ENCODE measurements at regions not wholly inside any gene's neighbourhood (a gene's known extent, or its start where the extent isn't known, plus 50 kb on each side); places are given as distances from the start of the nearest gene placed in this dataset.
A peak's percentile ranks its signal among the peaks of the same experiment; 100 is the strongest.

DNA sequence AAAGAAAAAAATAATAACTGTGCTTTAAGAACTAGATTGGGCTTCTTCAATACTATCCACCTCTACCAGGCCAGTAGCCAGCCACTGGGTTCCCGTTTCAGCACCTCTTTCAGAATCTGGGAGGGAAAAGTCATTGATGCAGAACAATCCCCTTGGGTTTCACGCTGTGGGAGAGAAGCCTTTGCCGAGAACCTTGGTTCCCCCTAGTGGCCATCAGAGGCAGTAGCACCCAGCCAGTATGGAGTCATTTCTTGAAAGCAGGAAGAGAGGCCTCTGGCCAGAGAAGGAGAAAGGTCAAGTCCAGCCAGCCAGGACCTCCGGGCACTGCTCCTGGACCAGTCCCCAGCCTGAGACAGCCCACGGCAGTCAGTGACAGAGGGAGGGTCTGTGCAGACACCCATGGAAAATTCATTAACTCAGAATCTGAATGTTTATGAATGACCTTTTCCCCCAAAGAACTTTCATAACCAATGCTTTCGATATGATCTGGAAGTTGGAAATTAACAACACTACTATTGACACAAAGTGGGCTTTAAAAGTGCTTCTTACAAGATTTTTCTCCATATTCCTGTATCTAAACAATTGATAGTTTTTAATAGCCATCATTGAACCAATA lies 51.2 kb upstream of the CDH5 start:
- peak; percentile 70 to 91 for DNase-seq

- DNase-seq = no peak
Measured at GRCh38 chr16:66311306-66311705, 55.2 kb upstream of the CDH5 start.

GRCh38 chr16:66309215-66309807 lies 57.2 kb upstream of the CDH5 start:
- no peak for DNase-seq

- DNase-seq = no peak
Measured at GRCh38 chr16:66308096-66308495, 58.4 kb upstream of the CDH5 start.

DNA sequence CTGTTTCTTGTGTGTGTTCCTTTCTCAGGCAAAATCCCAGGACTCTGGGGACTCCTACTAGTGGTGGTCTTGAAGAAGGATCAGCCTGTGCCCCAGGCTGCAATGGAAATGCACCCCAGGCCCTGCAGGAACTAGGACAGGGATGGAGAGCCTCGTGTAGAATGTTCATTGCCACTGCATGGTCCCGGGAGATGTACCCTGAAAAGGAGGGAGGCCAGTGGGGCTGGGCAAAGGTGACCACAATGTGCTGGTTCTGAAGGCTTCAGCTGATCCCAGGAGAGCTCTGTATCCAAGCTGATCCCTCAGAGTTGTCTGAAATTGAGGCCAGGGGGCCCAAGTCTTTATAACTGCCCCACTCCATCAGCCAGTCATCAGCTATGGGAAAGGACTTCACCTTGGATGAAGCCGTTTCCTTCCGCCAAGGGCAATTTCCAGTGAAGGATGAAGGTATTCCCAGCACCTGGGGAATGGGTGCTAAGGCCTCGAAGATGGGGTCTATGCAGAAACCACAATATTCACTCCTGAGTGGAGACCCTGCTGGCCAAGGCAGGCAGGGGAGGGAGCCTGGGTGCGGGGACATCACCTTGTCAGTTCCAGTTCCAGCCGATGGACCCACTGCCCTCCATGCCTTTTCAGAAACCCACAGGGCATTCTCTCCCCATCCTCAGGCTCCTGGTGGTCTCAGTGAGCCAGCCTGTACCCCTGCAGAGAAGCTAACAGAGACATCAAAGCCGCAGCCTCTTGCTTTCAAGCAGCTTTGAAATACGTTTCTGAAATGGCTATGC lies 59.9 kb upstream of the CDH5 start:
- DNase-seq = no peak

DNA sequence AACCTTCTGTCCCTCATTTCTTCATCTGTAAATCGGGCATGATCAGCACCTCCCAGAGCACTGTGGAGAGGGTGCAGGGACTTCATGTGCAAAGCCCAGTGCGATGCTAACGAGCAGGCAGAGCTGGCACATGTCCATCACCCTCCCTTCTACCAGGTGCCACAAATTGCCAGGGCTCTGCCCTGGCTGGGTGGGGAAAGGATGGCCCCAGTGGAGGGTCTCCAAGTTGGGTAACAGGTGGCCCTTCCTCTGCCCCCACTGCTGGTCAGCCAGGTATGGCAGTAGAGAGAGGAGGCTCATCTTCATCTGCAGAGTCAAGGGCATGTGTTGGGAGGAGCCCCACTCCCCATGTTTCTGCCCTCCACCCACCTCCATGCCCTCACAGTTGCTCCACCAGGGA lies 61.5 kb upstream of the CDH5 start:
- no peak for DNase-seq

DNA sequence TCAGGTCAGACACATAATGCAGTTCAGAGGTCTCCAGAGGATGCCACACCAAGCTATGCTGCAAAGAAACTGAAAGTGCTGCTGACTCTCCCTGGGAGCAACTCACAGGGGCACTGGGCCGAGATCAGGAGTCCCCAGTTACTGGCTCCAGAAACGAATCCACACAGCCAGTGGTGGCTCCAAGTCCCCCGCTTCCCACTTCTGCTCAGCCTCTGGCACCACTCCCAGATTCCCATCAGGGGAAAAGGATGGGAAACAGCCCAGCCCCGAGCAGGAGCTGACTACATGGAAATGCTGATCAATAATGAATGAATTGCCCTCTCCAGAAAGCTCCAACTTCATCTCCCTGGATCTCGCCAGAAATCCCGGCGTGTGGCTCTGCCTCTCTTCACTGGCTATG lies 62.3 kb upstream of the CDH5 start:
- DNase-seq = no peak

GRCh38 chr16:66300501-66300900 lies 66.0 kb upstream of the CDH5 start:
- no peak for DNase-seq

DNA sequence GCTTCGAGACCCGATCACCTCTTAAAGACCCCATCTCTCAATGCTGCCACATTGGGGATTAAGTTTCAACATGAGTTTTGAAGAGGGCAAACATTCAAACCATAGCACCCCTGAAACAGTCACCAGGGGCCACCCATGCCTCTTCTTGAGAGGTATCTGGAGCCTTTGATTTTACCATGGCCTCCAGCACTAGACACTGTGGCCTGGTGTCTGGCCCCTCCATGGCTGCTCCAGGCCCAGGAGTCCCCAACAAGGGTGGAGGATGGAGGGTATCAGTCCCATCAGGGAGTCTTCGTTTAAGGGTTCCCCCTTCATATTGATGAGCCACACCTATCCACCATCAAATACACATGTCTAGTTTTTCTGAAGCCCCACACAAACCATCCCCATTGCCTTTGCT lies 66.5 kb upstream of the CDH5 start:
- DNase-seq = no peak

GRCh38 chr16:66299349-66299748 lies 67.1 kb upstream of the CDH5 start:
- no peak for DNase-seq

DNA sequence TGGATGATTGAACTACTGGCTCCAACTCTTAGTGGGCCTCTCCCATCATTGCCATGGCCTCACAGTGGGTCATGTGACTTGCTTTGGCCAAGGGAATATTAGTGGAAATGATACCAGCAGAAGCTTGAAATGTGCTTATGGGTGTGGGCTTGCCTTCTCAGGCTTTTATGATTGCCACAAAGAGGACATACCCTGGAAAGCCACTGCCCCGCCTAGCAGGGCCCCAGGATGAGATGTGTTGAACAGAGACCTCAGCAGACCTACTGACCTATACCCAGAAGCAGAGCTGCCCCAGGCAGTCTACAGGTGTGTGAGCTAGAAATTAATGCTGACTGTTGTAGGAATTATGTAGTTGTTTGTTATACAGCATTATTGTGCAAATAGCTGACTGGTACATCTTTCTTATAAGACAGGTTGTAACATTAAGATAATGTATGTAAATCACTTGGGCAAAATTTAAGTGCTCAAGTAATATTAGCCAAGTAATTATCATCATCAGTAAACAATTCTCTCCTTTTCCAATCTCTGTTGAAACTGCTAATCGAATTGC lies 67.8 kb upstream of the CDH5 start:
- no peak for DNase-seq

DNA sequence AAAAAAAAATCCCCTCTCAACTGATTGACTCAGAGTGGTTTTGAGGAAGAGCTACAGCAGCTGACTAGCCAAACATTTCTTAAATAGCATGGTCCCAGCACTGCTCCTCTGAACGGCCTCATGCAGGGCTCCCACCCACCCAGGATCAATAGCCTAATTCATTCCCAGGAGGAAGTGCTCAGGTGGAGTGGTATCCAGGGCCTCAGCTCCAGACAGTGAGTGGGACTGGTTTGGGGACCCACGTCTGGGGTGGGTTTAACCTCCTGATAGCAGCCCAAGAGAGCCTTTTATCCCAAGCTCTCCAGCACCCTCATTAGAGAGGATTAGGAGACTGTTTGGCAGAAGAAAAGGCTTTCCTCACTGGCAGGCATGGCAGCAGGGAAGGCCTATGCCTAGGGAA lies 68.5 kb upstream of the CDH5 start:
- DNase-seq = no peak

DNA sequence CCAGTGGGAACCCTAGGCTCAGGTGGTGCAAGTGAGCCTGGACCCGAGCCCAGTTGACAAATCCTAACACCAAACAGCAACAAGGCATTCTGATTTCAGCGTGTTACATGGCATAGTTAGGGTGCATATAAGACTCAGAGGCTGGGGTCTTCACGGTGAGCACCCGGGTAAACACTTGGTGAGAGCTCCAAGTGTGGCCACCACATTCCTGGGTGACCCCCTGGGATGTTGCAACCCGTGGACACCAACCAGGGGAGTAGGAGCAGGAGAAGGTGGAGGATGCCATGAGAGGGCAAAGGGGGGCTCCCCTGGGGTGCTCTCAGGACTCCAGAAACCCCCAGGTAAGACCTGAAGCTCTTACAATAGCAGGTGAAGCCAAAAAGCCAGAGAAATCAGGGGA lies 69.9 kb upstream of the CDH5 start:
- no peak for DNase-seq

GRCh38 chr16:66295761-66296546 lies 70.5 kb upstream of the CDH5 start:
- no peak for DNase-seq

DNA sequence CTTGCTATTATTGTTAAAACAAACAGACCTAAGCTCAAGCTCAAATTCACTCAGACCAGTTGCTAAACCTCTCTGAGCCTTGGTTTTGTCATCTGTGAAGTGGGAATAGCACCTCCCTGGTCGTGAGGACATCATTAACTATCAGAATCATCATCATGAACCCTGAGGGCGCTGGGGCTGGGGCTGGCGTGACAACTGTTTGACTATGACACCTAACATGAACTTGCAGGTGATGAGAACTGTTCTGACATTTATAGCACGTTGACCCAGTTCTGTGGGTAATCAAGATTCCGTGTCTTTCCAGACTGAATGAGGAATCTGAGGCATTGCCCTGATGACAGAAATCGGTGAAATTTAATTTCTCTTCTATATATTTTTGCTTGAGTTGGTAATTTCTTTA lies 71.3 kb upstream of the CDH5 start:
- no peak for DNase-seq

GRCh38 chr16:66294507-66294906 lies 72.0 kb upstream of the CDH5 start:
- DNase-seq = no peak

DNA sequence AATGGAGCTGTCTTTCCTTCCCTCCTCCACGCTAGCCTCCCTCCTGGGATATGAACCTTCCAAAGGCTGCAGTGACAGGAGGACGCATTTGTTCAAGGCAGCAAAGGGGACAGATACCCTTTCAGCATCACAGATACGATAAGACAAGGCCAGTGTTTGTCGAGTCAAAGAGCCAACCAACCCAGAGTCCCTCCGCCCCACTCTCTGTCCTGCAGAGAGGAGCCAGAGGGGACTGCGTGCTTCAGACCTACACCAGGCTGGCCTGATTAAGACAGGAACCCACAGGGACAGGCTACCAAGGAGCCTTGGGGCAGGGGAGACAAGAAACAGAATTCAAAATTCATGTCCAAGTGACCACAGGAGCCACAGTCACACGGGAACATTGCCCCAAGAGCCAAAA lies 72.6 kb upstream of the CDH5 start:
- DNase-seq = no peak

DNA sequence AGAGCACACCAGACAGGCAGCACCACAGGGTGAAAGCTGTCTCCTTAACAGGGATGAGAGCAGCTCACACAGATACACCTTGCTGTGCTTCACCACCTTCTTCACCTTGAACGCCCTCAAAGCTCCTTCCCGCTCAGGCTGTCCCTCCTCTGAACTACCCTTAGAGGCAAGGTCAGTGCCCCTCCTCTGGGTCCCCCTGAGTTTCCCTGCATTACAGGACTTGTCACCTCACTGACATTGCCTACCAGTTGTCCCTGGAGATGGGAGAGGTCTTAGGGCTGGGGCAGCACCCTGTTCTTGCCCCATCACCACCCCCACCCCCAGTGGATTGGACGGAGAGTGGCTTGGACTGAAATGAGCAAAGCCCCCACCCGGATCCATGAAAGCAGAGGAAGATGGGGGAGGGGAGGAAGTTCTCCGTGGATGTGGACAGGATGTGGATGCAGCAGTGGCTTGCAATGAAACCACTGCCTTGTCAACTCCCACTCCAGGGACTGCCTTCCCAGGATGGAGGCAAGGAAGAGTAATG lies 73.2 kb upstream of the CDH5 start:
- no peak for DNase-seq

DNA sequence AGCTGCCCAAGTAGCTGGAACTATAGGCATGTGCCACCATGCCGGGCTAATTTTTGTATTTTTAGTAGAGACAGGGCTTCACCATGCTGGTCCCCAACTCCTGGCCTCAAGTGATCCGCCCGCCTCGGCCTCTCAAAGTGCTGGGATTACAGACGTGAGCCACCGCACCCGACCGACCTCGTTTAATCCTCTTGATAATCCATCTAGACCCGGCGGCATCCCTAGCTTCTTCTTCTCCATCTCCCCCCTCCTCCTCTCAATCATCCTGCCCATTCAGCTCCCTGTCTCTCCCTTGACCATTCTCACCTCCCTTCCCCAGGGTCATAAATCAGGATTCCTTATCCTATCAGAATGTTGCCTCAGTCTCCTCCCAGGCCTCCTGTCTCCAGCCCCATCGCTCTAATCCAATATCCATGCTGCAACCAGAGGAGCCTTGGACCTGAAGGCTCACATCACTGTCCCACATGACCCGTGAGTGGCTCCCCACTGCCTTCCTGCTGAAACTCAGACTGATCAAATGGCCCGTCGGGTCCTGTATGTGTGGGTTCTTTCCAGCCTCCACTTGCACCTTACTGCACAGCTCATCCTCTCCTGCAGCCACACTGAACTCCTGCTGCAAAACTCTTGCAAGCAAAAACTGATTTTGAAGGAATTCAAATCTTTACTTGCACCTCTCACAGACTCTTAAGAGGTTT lies 74.1 kb upstream of the CDH5 start:
- DNase-seq = no peak

GRCh38 chr16:66291833-66292232 lies 74.7 kb upstream of the CDH5 start:
- no peak for DNase-seq

DNA sequence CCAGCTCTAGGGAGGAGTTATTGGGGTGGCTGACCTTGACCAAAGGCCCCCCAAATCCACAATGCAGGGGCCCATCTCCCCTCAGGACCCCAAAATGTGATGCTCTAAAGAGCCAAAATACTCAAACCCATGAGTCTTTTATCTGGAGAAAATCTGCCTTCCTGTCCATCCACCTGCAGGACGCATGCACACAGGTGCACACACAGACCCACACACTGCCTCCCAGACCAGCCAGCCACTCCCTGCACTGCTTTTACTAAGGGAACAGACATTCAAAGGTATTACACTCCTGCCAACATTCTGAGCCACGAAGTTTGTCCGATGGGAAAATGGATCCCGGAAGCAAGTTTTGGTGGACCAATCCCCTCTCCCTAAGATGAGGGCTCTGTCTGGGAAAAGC lies 76.1 kb upstream of the CDH5 start:
- DNase-seq = no peak

DNA sequence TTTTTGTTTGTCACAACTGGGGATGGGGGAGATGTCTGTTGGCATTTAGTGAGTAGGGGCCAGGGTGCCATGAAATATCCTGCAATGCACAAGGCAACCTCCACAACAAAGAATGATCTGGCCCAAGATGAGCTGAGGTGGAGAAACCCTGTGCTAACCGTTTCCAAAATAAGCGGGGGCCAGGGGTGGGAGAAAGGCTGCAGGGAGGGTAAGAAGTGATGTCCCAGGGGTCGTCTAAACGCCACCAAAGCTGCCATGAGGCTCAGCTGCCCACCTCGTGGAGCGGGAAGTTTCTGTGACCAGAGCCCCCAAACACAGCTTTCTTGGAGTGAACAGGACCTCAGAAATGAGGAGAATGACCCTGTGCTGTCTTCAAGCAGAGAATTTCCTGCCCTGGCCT lies 76.5 kb upstream of the CDH5 start:
- DNase-seq = no peak
